ENCODE measurements at regions not wholly inside any gene's neighbourhood (a gene's known extent, or its start where the extent isn't known, plus 50 kb on each side); places are given as distances from the start of the nearest gene placed in this dataset.

- no peaks in the 10 kb centered on the region for H3K9me2 ChIP-seq
- CTCF ChIA-PET: interaction anchor here (0.6 to 2.1 kb wide), 5 partner anchors 31 to 667 kb away, joined by 3 to 11 read pairs (median 3); no protein-coding TSS in a partner anchor
- peak overlapping the region in 1 of 2 experiments; percentile 98; a peak in 2 of 4 replicates for H3K27ac ChIP-seq (ENCODE audit: low read depth in 2 of 2, low read length in 1 of 2)
- no peak overlapping the region for H3K9ac ChIP-seq
- no peaks in the 10 kb centered on the region for H3K36me3 ChIP-seq (replicated peaks in 1 of 2; ENCODE audit: control insufficient read depth in 1 of 2, insufficient read depth in 2 of 2, low read length in 1 of 2)
- POLR2A ChIA-PET: interaction anchor here (0.9 to 3.0 kb wide), 13 partner anchors 42 to 492 kb away, joined by 3 to 26 read pairs (median 6); partner anchors contain the start of gene RTL1
- H3F3A ChIP-seq (replicated peaks; ENCODE audit: insufficient read depth): no peaks in the 10 kb centered on the region
- peak; percentile 22 for DNase-seq
- no peaks in the 10 kb centered on the region for H3K27me3 ChIP-seq (ENCODE audit: insufficient read depth)
- no peak overlapping the region for H2AFZ ChIP-seq (ENCODE audit: low read depth)
- H3K79me2 ChIP-seq (ENCODE audit: insufficient read depth): no peaks in the 10 kb centered on the region
- H3K4me3 ChIP-seq (ENCODE audit: low read depth in 2 of 2, low read length in 1 of 2): no peak overlapping the region
- H4K20me1 ChIP-seq (ENCODE audit: insufficient read depth): no peaks in the 10 kb centered on the region
- H3K4me2 ChIP-seq: no peak overlapping the region
- WGBS (ENCODE audit: low lambda C conversion rate): 48% methylated on average over 6 of the region's 6 CpGs
- H3K4me1 ChIP-seq (ENCODE audit: control insufficient read depth in 1 of 2, insufficient read depth in 2 of 2, low read depth in 1 of 2, low read length in 1 of 2): peaks cover 0 to 78% of the 10 kb centered on the region in 2 experiments; a peak in 2 of 4 replicates
- no peaks in the 10 kb centered on the region for H3K9me3 ChIP-seq
- no peak for TF ChIP-seq USF1 (IDR thresholded peaks at IDR 0.05; ENCODE audit: borderline replicate concordance, low read depth)
Observed at GRCh38 chr14:101130861-101131260, 227.3 kb upstream of the RTL1 start.

GRCh38 chr14:101131451-101131916, 228.0 kb upstream of the RTL1 start:
- H3K27me3 ChIP-seq (ENCODE audit: insufficient read depth): no peaks in the 10 kb centered on the region
- TF ChIP-seq NFIC (IDR thresholded peaks at IDR 0.05; ENCODE audit: borderline replicate concordance): no peak
- no peak for TF ChIP-seq REST (IDR thresholded peaks at IDR 0.05; ENCODE audit: low read depth, low read length)
- TF ChIP-seq TEAD4 (IDR thresholded peaks at IDR 0.05; ENCODE audit: borderline replicate concordance, insufficient read depth): no peak
- no peak for TF ChIP-seq FOXM1 (IDR thresholded peaks at IDR 0.05; ENCODE audit: low read depth)
- no peak for TF ChIP-seq EZH2phosphoT487 (IDR thresholded peaks at IDR 0.05; ENCODE audit: borderline replicate concordance, low read depth)
- peak in 1 of 2 experiments; percentile 81; a peak in 2 of 4 replicates for TF ChIP-seq EP300 (IDR thresholded peaks at IDR 0.05; ENCODE audit: borderline replicate concordance in 1 of 2, low read depth in 1 of 2, low read length in 1 of 2)
- TF ChIP-seq NRF1 (IDR thresholded peaks at IDR 0.05; ENCODE audit: low read depth, low read length): no peak
- peak; percentile 59; the same call in 1 of the 2 replicates for TF ChIP-seq MXI1 (IDR thresholded peaks at IDR 0.05; ENCODE audit: low read depth, low read length)
- no peak for TF ChIP-seq MAX (IDR thresholded peaks at IDR 0.05; ENCODE audit: low read depth)
- no peak for TF ChIP-seq RAD21 (IDR thresholded peaks at IDR 0.05; ENCODE audit: low read length)
- peak; percentile 33 for TF ChIP-seq CHD2 (IDR thresholded peaks at IDR 0.05; ENCODE audit: low read length, partially characterized antibody)
- TF ChIP-seq IRF3 (IDR thresholded peaks at IDR 0.05; ENCODE audit: low read depth, low read length): no peak
- TF ChIP-seq FOSL2 (IDR thresholded peaks at IDR 0.05; ENCODE audit: borderline replicate concordance, low read depth): no peak
- TF ChIP-seq POLR2AphosphoS5 (IDR thresholded peaks at IDR 0.05; ENCODE audit: low read depth, low read length): no peak
- TF ChIP-seq USF2 (IDR thresholded peaks at IDR 0.05; ENCODE audit: borderline replicate concordance, low read depth, low read length): no peak
- no peak for TF ChIP-seq GABPA (IDR thresholded peaks at IDR 0.05; ENCODE audit: low read depth)
- no peak for TF ChIP-seq CTCF (IDR thresholded peaks at IDR 0.05)

More at GRCh38 chr14:101131451-101131916, 228.0 kb upstream of the RTL1 start:
- Histone ChIP-seq H3K36me3 (replicated peaks in 1 of 2; ENCODE audit: control insufficient read depth in 1 of 2, insufficient read depth in 2 of 2, low read length in 1 of 2) (no peaks in the 10 kb centered on the region), H3K4me2 (no peak overlapping the region), H3K4me1 (ENCODE audit: control insufficient read depth in 1 of 2, insufficient read depth in 2 of 2, low read depth in 1 of 2, low read length in 1 of 2) (peaks cover 0 to 78% of the 10 kb centered on the region in 2 experiments; a peak in 2 of 4 replicates), H3F3A (replicated peaks; ENCODE audit: insufficient read depth) (no peaks in the 10 kb centered on the region), H3K9me2 (no peaks in the 10 kb centered on the region), H3K9me3 (no peaks in the 10 kb centered on the region), H4K20me1 (ENCODE audit: insufficient read depth) (no peaks in the 10 kb centered on the region), H3K79me2 (ENCODE audit: insufficient read depth) (no peaks in the 10 kb centered on the region), H3K27ac (ENCODE audit: low read depth in 2 of 2, low read length in 1 of 2) (peak overlapping the region in 1 of 2 experiments; percentile 98; a peak in 2 of 4 replicates), H2AFZ (ENCODE audit: low read depth) (no peak overlapping the region), H3K9ac (no peak overlapping the region), H3K4me3 (ENCODE audit: low read depth in 2 of 2, low read length in 1 of 2) (no peak overlapping the region)
- POLR2A ChIA-PET: interaction anchor here (0.6 to 3.0 kb wide), 17 partner anchors 12 to 689 kb away, joined by 3 to 26 read pairs (median 4); partner anchors contain the start of gene RTL1
- WGBS (ENCODE audit: low lambda C conversion rate): 53% methylated on average over 4 of the region's 7 CpGs
- peak; percentile 78 for DNase-seq
- CTCF ChIA-PET: interaction anchor here (0.7 to 2.1 kb wide), 8 partner anchors 31 to 497 kb away, joined by 3 to 11 read pairs (median 4); no protein-coding TSS in a partner anchor

Data from SK-N-SH (cell line).